HG02623 (cell line): ENCODE measurements at regions not wholly inside any gene's neighbourhood (a gene's known extent, or its start where the extent isn't known, plus 50 kb on each side); places are given as distances from the start of the nearest gene placed in this dataset.

ENCODE experiments used
- ATAC-seq: cut with Tn5 transposase; IDR thresholded peaks from one replicate; pipeline ENCODE4 v1.9.1; 2021; ENCODE audit warnings: moderate library complexity; ENCODE audit not compliant: unreplicated experiment

GRCh38 chr14:87334997-87335685 lies 657.8 kb downstream of the GALC start:
- no peak for ATAC-seq

GRCh38 chr14:87331991-87332390 lies 661.0 kb downstream of the GALC start:
- ATAC-seq, result no peak

- ATAC-seq, result no peak
Measured at GRCh38 chr14:87325741-87326140, 667.2 kb downstream of the GALC start.

GRCh38 chr14:87323191-87323590 lies 669.8 kb downstream of the GALC start:
- ATAC-seq, result no peak

- ATAC-seq, result no peak
Measured at GRCh38 chr14:87321548-87321947, 671.4 kb downstream of the GALC start.

GRCh38 chr14:87312894-87313205 lies 680.1 kb downstream of the GALC start:
- no peak for ATAC-seq

- no peak for ATAC-seq
Measured at GRCh38 chr14:87312169-87312893, 680.7 kb downstream of the GALC start.

GRCh38 chr14:87309557-87309956 lies 683.4 kb downstream of the GALC start:
- ATAC-seq, result no peak

GRCh38 chr14:87306409-87307168 lies 686.4 kb downstream of the GALC start:
- ATAC-seq, result no peak

GRCh38 chr14:87305345-87305744 lies 687.6 kb downstream of the GALC start:
- no peak for ATAC-seq

- no peak for ATAC-seq
Measured at GRCh38 chr14:87304404-87304803, 688.6 kb downstream of the GALC start.

- ATAC-seq, result no peak
Measured at GRCh38 chr14:87286826-87287225, 706.2 kb downstream of the GALC start.

GRCh38 chr14:87286191-87286590 lies 706.8 kb downstream of the GALC start:
- ATAC-seq, result no peak

- ATAC-seq, result no peak
Measured at GRCh38 chr14:87285506-87285905, 707.5 kb downstream of the GALC start.

- ATAC-seq, result no peak
Measured at GRCh38 chr14:87283547-87283946, 709.4 kb downstream of the GALC start.

GRCh38 chr14:87282266-87282665 lies 710.7 kb downstream of the GALC start:
- no peak for ATAC-seq

- no peak for ATAC-seq
Measured at GRCh38 chr14:87278415-87278814, 714.6 kb downstream of the GALC start.

- ATAC-seq, result no peak
Measured at GRCh38 chr14:87271331-87271730, 721.7 kb downstream of the GALC start.

- ATAC-seq, result no peak
Measured at GRCh38 chr14:87268997-87269396, 724.0 kb downstream of the GALC start.

- no peak for ATAC-seq
Measured at GRCh38 chr14:87264796-87265195, 728.2 kb downstream of the GALC start.

GRCh38 chr14:87264272-87264785 lies 728.7 kb downstream of the GALC start:
- no peak for ATAC-seq

GRCh38 chr14:87261621-87262020 lies 731.4 kb downstream of the GALC start:
- no peak for ATAC-seq
